HCT116 (cell line): ENCODE measurements at regions not wholly inside any gene's neighbourhood (a gene's known extent, or its start where the extent isn't known, plus 50 kb on each side); places are given as distances from the start of the nearest gene placed in this dataset.
"Not testable (repeated sequence)": the region's sequence is repeated elsewhere in the genome, so short reads cannot be mapped to it uniquely, and the experiment has no call there.

Experiments
- ATAC-seq: fragments of 200-7000 bp; cut with Tn5 transposase; 2 replicates; pipeline ENCODE4 v1.9.1; 2020; ENCODE audit warnings: mild to moderate bottlenecking, moderate library complexity
- BruUV-seq: library from RNA; stranded (reverse); fragments of 400-500 nt; replicated peaks from 2 replicates; lab custom pipeline; 2021; lab: Mats Ljungman, UMichigan
- CTCF ChIA-PET: fragments of 300-600 bp; sonication (Branson Sonifier 250); formaldehyde crosslinking; loops from one replicate; lab custom pipeline; 2021; ENCODE audit warnings: antibody characterized with exemption; lab: Charles Lee
- POLR2A ChIA-PET: fragments of 300-600, 350-600 bp; sonication (Branson Sonifier 250); formaldehyde crosslinking; loops from one replicate; lab custom pipeline; 2021; ENCODE audit warnings: antibody characterized with exemption; lab: Charles Lee
- RAD21 ChIA-PET, 2 experiments: fragments of 300-600 bp; sonication (Branson Sonifier 250); formaldehyde crosslinking; loops; one replicate each; lab custom pipeline; 2023; ENCODE audit warnings: low total read pairs in 2 of 2; ENCODE audit not compliant: uncharacterized antibody in 2 of 2, unreplicated experiment in 2 of 2, low non-redundant PET in 1 of 2; lab: Charles Lee
- DNase-seq: peaks from one replicate; pipeline ENCODE4 v3.0.0-alpha.2; 2010; ENCODE audit warnings: low read depth, low spot score
- H2AFZ ChIP-seq: fragments of 200-600 bp; shearing (Covaris generic), sonication (generic); 2 replicates; pipeline ENCODE4 v1.6.1; 2017; ENCODE audit warnings: low read depth, mixed run types, mixed read lengths, antibody characterized with exemption, low read length; ENCODE audit not compliant: poor library complexity, severe bottlenecking
- H3K27ac ChIP-seq: 2 replicates; pipeline ENCODE4 v1.5.1; 2012; ENCODE audit warnings: low read depth, low read length
- H3K27me3 ChIP-seq: fragments of 200-600 bp; sonication (generic); 2 replicates; pipeline ENCODE4 v1.6.1; 2016; ENCODE audit warnings: mixed run types, low read length, mixed read lengths; ENCODE audit not compliant: insufficient read depth
- H3K36me3 ChIP-seq, 2 experiments: fragments of 200-500 bp in 1 of 2; fragments of 200-600 bp in 1 of 2; sonication (Bioruptor generic) in 1 of 2; sonication (generic) in 1 of 2; 2 replicates each; pipeline versions ENCODE4 v1.5.1 to v1.6.1; 2014 to 2016; ENCODE audit warnings: low read length in 2 of 2, inconsistent platforms in 1 of 2, mixed read lengths in 1 of 2, mixed run types in 1 of 2; ENCODE audit not compliant: insufficient read depth in 2 of 2, control insufficient read depth in 1 of 2
- H3K4me1 ChIP-seq, 2 experiments: fragments of 200-600 bp in 1 of 2; sonication (generic) in 1 of 2; 2 replicates each; pipeline versions ENCODE4 v1.5.1 to v1.6.1; 2012 to 2017; ENCODE audit warnings: low read length in 2 of 2, inconsistent platforms in 1 of 2, mild to moderate bottlenecking in 1 of 2, mixed read lengths in 1 of 2, mixed run types in 1 of 2, moderate library complexity in 1 of 2; ENCODE audit not compliant: insufficient read depth in 2 of 2, control insufficient read depth in 1 of 2
- H3K4me2 ChIP-seq: fragments of 200-600 bp; sonication (generic); 2 replicates; pipeline ENCODE4 v1.6.1; 2017; ENCODE audit warnings: mixed run types, low read length, mixed read lengths
- H3K4me3 ChIP-seq, 2 experiments: fragments of 200-600 bp in 1 of 2; sonication (generic) in 1 of 2; replicated peaks in 1 of 2; 2 replicates each; pipeline ENCODE4 v1.5.1; 2011 to 2016; ENCODE audit warnings: low read length in 2 of 2, control low read depth in 1 of 2, low read depth in 1 of 2, mild to moderate bottlenecking in 1 of 2, mixed read lengths in 1 of 2, mixed run types in 1 of 2
- H3K79me2 ChIP-seq: fragments of 200-600 bp; sonication (generic); 2 replicates; pipeline ENCODE4 v1.6.1; 2017; ENCODE audit warnings: mild to moderate bottlenecking, mixed run types, low read length, moderate library complexity, mixed read lengths; ENCODE audit not compliant: insufficient read depth
- H3K9ac ChIP-seq: fragments of 200-600 bp; sonication (generic); 2 replicates; pipeline ENCODE4 v1.6.1; 2016; ENCODE audit warnings: low read length, mixed read lengths
- H3K9me2 ChIP-seq: fragments of 200-600 bp; sonication (generic), shearing (Covaris generic); 2 replicates; pipeline ENCODE4 v1.6.1; 2017; ENCODE audit warnings: mixed run types, mild to moderate bottlenecking, moderate library complexity; ENCODE audit not compliant: insufficient read depth
- H3K9me3 ChIP-seq, 2 experiments: fragments of 200-500 bp in 1 of 2; fragments of 200-600 bp in 1 of 2; sonication (Bioruptor generic) in 1 of 2; sonication (generic) in 1 of 2; 2 replicates each; pipeline ENCODE4 v1.6.1; 2014 to 2017; ENCODE audit warnings: low read length in 2 of 2, mixed read lengths in 2 of 2, inconsistent platforms in 1 of 2, low read depth in 1 of 2, mild to moderate bottlenecking in 1 of 2, mixed run types in 1 of 2, moderate library complexity in 1 of 2; ENCODE audit not compliant: control insufficient read depth in 1 of 2, insufficient read depth in 1 of 2
- H4K20me1 ChIP-seq: fragments of 200-600 bp; sonication (generic), shearing (Covaris generic); 2 replicates; pipeline ENCODE4 v1.6.1; 2017; ENCODE audit warnings: mixed run types, mild to moderate bottlenecking, moderate library complexity; ENCODE audit not compliant: insufficient read depth
- ELF1 ChIP-seq: IDR thresholded peaks from 2 replicates; pipeline ENCODE4 v1.6.1; 2012; ENCODE audit warnings: low read depth, borderline replicate concordance
- EZH2 ChIP-seq: fragments of 200-600 bp; sonication (generic); IDR thresholded peaks from 2 replicates; pipeline ENCODE4 v1.6.1; 2017; ENCODE audit warnings: antibody characterized with exemption, mixed run types
- FOSL1 ChIP-seq: IDR thresholded peaks from 2 replicates; pipeline ENCODE4 v1.6.1; 2012; ENCODE audit warnings: low read depth
- JUND ChIP-seq: IDR thresholded peaks from 2 replicates; pipeline ENCODE4 v1.6.1; 2012
- MAX ChIP-seq: IDR thresholded peaks from 2 replicates; pipeline ENCODE4 v1.6.1; 2012
- POLR2A ChIP-seq: IDR thresholded peaks from 2 replicates; pipeline ENCODE4 v1.7.0; 2011; ENCODE audit warnings: borderline replicate concordance; ENCODE audit not compliant: insufficient read depth, insufficient read length; ENCODE audit errors: extremely low read depth
- RAD21 ChIP-seq: IDR thresholded peaks from 2 replicates; pipeline ENCODE4 v1.6.1; 2012; ENCODE audit warnings: low read depth, mild to moderate bottlenecking
- REST ChIP-seq: IDR thresholded peaks from 2 replicates; pipeline ENCODE4 v1.6.1; 2012; ENCODE audit warnings: low read depth
- SRF ChIP-seq: IDR thresholded peaks from 2 replicates; pipeline ENCODE4 v1.6.1; 2012; ENCODE audit warnings: low read depth
- YY1 ChIP-seq: IDR thresholded peaks from 2 replicates; pipeline ENCODE4 v1.6.1; 2011; ENCODE audit warnings: low read length, low read depth, moderate library complexity, mild to moderate bottlenecking; ENCODE audit not compliant: insufficient replicate concordance; ENCODE audit errors: extremely low read depth
- ZBTB33 ChIP-seq: IDR thresholded peaks from 2 replicates; pipeline ENCODE4 v1.6.1; 2011; ENCODE audit warnings: mild to moderate bottlenecking, low read length, moderate library complexity; ENCODE audit not compliant: insufficient replicate concordance; ENCODE audit errors: extremely low read depth
- ZFX ChIP-seq: fragments of 450-650 bp; IDR thresholded peaks from 2 replicates; pipeline ENCODE4 v1.6.1; 2017
- ZNF274 ChIP-seq: fragments of 200-500 bp; sonication (Bioruptor generic); IDR thresholded peaks from 2 replicates; pipeline ENCODE4 v1.6.1; 2014; ENCODE audit warnings: mild to moderate bottlenecking, low read depth, low read length, inconsistent platforms
- intact Hi-C: fragments of 100-400 bp; cut with micrococcal nuclease; formaldehyde crosslinking; loops from 2 replicates; pipeline ENCODE4 v1.10.0; 2022

- no peak for DNase-seq
- H3K36me3 ChIP-seq: no peaks in the 10 kb centered on the region
- ChIA-PET POLR2A (no interaction called here), CTCF (no interaction called here), RAD21 (no interaction called here)
- H3K27me3 ChIP-seq: no peaks in the 10 kb centered on the region
- H3K4me2 ChIP-seq: no peak overlapping the region
- H3K4me1 ChIP-seq: no peaks in the 10 kb centered on the region
- BruUV-seq: no TSS peak
- H3K79me2 ChIP-seq: no peaks in the 10 kb centered on the region
- no peak overlapping the region for H3K4me3 ChIP-seq
- no peaks in the 10 kb centered on the region for H4K20me1 ChIP-seq
- H3K9me3 ChIP-seq: peaks cover 0 to 13% of the 10 kb centered on the region in 2 experiments; a peak in 3 of 4 replicates
- TF ChIP-seq MAX (no peak), SRF (no peak), JUND (no peak), RAD21 (no peak), EZH2 (no peak), ELF1 (no peak), FOSL1 (no peak), REST (no peak), POLR2A (no peak), ZNF274 (no peak), ZBTB33 (no peak), ZFX (no peak), YY1 (no peak)
- no peak overlapping the region for H3K27ac ChIP-seq
- intact Hi-C loops: no loop called here
- ATAC-seq: no peak
- H3K9ac ChIP-seq: no peak overlapping the region
- H3K9me2 ChIP-seq: no peaks in the 10 kb centered on the region
- no peak overlapping the region for H2AFZ ChIP-seq
These were observed 148.3 kb downstream of the TFAP2B start for GRCh38 chr6:50966986-50967385.

- H3K9me2 ChIP-seq, ATAC-seq, RAD21 ChIA-PET, intact Hi-C loops, H3K27me3 ChIP-seq, DNase-seq, H3K4me2 ChIP-seq, H3K4me1 ChIP-seq, H2AFZ ChIP-seq, H3K9ac ChIP-seq, H3K27ac ChIP-seq, BruUV-seq, H3K4me3 ChIP-seq, POLR2A ChIA-PET, H3K79me2 ChIP-seq, H3K36me3 ChIP-seq, CTCF ChIA-PET, H4K20me1 ChIP-seq: not testable (repeated sequence)
- peaks cover 0 to 17% of the 10 kb centered on the region in 2 experiments; a peak in 3 of 4 replicates for H3K9me3 ChIP-seq
These were observed 149.6 kb downstream of the TFAP2B start for GRCh38 chr6:50968246-50968645.
